ENCODE measurements at regions not wholly inside any gene's neighbourhood (a gene's known extent, or its start where the extent isn't known, plus 50 kb on each side); places are given as distances from the start of the nearest gene placed in this dataset.

DNA sequence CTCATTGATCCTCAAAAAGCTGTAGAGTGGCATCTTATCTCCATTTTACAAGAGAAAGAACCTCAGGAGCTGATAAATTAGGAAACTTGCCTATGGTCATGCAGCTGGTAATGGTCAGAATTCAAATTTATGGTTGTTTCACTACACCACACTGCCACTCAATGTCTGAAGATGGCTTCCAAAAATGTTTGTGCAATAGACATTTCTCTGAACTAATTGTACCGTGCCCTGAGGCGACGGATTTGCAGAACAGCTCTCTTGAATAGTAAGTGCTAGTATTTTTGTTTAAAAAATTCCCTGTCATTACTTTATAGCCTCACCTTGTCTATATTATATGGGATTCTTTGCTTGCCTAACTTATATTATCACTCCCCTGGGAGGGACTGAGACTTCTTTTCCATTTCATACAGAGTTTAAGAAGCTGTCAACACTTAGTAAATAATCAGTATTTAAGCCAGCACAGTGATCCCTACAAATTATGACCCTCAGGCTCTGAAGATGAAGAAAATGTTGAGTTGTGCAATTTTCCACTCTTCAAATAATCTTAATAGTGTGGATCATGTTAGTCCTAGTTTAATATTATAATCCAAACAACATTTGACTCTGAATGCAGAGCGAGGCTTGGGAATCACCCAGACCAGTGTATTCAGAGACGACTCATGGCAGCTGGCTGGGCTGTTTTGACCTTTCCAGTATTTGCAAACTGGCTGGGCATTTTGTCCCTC, 346.6 kb downstream of the PTEN start:
- TF ChIP-seq POLR2AphosphoS5 (IDR thresholded peaks at IDR 0.05; ENCODE audit: low read depth, low read length) (no peak), TAF1 (IDR thresholded peaks at IDR 0.05; ENCODE audit: low read depth, low read length) (no peak), PAX5 (IDR thresholded peaks at IDR 0.05; ENCODE audit: insufficient read depth, low read length, severe bottlenecking) (no peak), POLR2A (IDR thresholded peaks at IDR 0.05; ENCODE audit: low read depth, low read length) (no peak), SPI1 (IDR thresholded peaks at IDR 0.05; ENCODE audit: low read depth, low read length) (no peak), POU2F2 (IDR thresholded peaks at IDR 0.05; ENCODE audit: low read depth, low read length) (no peak)
- FAIRE-seq (no peak), DNase-seq (ENCODE audit: insufficient read length, low spot score) (no peak)

GRCh38 chr10:88211230-88211629, 347.8 kb downstream of the PTEN start:
- DNase-seq (ENCODE audit: insufficient read length, low spot score) = no peak
- TF ChIP-seq PAX5 (IDR thresholded peaks at IDR 0.05; ENCODE audit: insufficient read depth, low read length, severe bottlenecking) (no peak), POLR2A (IDR thresholded peaks at IDR 0.05; ENCODE audit: low read depth, low read length) (no peak), SPI1 (IDR thresholded peaks at IDR 0.05; ENCODE audit: low read depth, low read length) (no peak), POLR2AphosphoS5 (IDR thresholded peaks at IDR 0.05; ENCODE audit: low read depth, low read length) (no peak), POU2F2 (IDR thresholded peaks at IDR 0.05; ENCODE audit: low read depth, low read length) (no peak), TAF1 (IDR thresholded peaks at IDR 0.05; ENCODE audit: low read depth, low read length) (no peak)
- FAIRE-seq = no peak

- no peak for FAIRE-seq
- no peak for TF ChIP-seq POLR2A (IDR thresholded peaks at IDR 0.05; ENCODE audit: low read depth, low read length)
- TF ChIP-seq POU2F2 (IDR thresholded peaks at IDR 0.05; ENCODE audit: low read depth, low read length) = no peak
- TF ChIP-seq SPI1 (IDR thresholded peaks at IDR 0.05; ENCODE audit: low read depth, low read length) = no peak
- DNase-seq (ENCODE audit: insufficient read length, low spot score) = no peak
Measured at GRCh38 chr10:88212069-88212468, 348.6 kb downstream of the PTEN start.

DNA sequence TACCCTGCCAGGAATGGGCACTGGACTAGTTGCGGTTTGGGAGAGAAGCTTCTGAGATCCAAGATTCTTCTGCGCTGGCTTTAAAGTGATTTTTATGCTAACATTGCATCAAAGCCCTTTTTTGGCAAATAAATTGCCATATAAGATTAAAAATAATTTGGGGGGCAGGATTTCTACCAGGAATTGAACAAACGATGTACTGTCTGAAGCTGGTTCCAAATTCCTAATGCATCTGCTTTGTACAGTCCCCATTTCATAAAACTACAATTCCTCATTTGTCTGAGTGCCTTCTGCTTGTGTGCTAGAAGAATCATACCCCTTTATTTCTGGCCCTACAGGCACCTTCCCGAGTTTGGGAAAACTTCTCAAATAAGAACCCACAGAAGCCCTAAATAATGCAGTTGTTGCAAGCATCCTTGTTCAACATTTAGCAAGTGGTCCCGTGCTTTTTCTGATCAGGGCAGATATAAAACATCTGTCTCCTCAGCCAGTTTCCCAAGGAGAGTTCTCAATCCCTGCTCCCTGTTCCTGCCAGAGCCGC, 349.7 kb downstream of the PTEN start:
- DNase-seq (ENCODE audit: insufficient read length, low spot score) = no peak
- TF ChIP-seq TAF1 (IDR thresholded peaks at IDR 0.05; ENCODE audit: low read depth, low read length) = no peak
- no peak for TF ChIP-seq POLR2A (IDR thresholded peaks at IDR 0.05; ENCODE audit: low read depth, low read length)
- no peak for TF ChIP-seq POU2F2 (IDR thresholded peaks at IDR 0.05; ENCODE audit: low read depth, low read length)
- no peak for TF ChIP-seq PAX5 (IDR thresholded peaks at IDR 0.05; ENCODE audit: insufficient read depth, low read length, severe bottlenecking)
- no peak for TF ChIP-seq POLR2AphosphoS5 (IDR thresholded peaks at IDR 0.05; ENCODE audit: low read depth, low read length)
- TF ChIP-seq SPI1 (IDR thresholded peaks at IDR 0.05; ENCODE audit: low read depth, low read length) = no peak
- FAIRE-seq = no peak

DNA sequence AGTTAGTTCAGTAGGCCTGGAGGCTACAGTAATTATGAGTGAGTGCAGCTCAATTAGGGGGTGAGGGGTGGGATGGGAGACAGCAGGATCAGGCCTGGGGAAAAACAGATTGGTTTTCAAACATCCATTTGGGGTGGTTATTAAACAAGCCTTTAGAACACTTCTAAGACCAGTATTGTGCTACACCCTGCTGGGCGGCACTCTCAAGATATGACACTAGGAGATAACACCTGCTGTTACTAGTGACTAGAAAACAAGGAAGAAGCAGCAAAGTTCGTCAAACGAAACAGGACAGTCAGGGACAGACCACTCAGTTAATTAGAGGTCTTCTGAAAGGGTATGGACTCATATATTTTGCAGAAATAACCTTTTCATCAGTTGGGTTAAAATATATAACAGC, 353.6 kb downstream of the PTEN start:
- FAIRE-seq (peak; percentile 92), DNase-seq (ENCODE audit: insufficient read length, low spot score) (no peak)
- no peak for TF ChIP-seq POU2F2 (IDR thresholded peaks at IDR 0.05; ENCODE audit: low read depth, low read length)
- TF ChIP-seq POLR2A (IDR thresholded peaks at IDR 0.05; ENCODE audit: low read depth, low read length) = no peak
- no peak for TF ChIP-seq SPI1 (IDR thresholded peaks at IDR 0.05; ENCODE audit: low read depth, low read length)
- no peak for TF ChIP-seq POLR2AphosphoS5 (IDR thresholded peaks at IDR 0.05; ENCODE audit: low read depth, low read length)
- no peak for TF ChIP-seq TAF1 (IDR thresholded peaks at IDR 0.05; ENCODE audit: low read depth, low read length)
- no peak for TF ChIP-seq PAX5 (IDR thresholded peaks at IDR 0.05; ENCODE audit: insufficient read depth, low read length, severe bottlenecking)

DNA sequence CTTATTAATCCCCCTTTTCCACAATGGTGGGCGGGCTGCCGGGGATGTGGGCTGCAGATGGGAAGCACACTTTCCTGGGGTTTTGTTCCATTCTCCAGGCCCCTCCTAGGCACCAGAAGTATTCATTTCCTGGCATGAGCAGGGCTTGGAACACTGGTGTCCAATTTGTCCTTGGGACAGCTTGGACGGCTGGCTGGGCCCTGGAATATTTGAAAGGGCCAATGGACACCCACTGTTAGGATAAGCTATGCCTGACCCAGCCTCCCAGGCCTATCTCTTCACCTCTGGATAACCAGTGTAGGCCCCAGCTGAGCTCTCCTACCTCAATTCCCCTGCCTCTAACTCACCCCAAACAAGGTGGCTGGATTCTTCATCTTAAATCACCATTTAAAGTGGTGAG, 354.9 kb downstream of the PTEN start:
- DNase-seq (ENCODE audit: insufficient read length, low spot score) = no peak
- TF ChIP-seq SPI1 (IDR thresholded peaks at IDR 0.05; ENCODE audit: low read depth, low read length) (no peak), POU2F2 (IDR thresholded peaks at IDR 0.05; ENCODE audit: low read depth, low read length) (no peak)
- no peak for FAIRE-seq

DNA sequence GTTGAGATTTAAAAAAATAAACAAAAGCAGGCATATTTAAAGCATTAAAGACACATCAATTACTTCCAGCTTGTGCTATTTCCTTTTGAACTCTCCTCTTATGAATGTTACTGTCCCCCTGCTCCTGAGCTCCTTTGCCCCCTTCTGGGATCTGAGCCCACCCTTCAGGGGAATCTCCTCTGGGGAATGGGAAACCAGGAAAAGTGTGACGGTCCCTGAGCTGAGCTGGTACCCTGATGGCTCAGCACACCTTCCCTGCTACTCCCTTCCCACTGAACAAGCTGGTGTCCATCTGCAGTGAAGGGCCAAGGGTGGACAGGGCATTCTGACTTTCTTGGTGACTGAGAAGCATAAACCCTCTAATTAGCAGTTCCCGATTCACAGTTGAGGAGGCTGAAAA, 356.3 kb downstream of the PTEN start:
- no peak for FAIRE-seq
- no peak for DNase-seq (ENCODE audit: insufficient read length, low spot score)
- TF ChIP-seq SPI1 (IDR thresholded peaks at IDR 0.05; ENCODE audit: low read depth, low read length) (no peak), TAF1 (IDR thresholded peaks at IDR 0.05; ENCODE audit: low read depth, low read length) (no peak), POLR2A (IDR thresholded peaks at IDR 0.05; ENCODE audit: low read depth, low read length) (no peak), PAX5 (IDR thresholded peaks at IDR 0.05; ENCODE audit: insufficient read depth, low read length, severe bottlenecking) (no peak), POU2F2 (IDR thresholded peaks at IDR 0.05; ENCODE audit: low read depth, low read length) (no peak), POLR2AphosphoS5 (IDR thresholded peaks at IDR 0.05; ENCODE audit: low read depth, low read length) (no peak)

- DNase-seq (ENCODE audit: insufficient read length, low spot score) = no peak
- no peak for FAIRE-seq
- TF ChIP-seq PAX5 (IDR thresholded peaks at IDR 0.05; ENCODE audit: insufficient read depth, low read length, severe bottlenecking) (no peak), POU2F2 (IDR thresholded peaks at IDR 0.05; ENCODE audit: low read depth, low read length) (no peak), POLR2A (IDR thresholded peaks at IDR 0.05; ENCODE audit: low read depth, low read length) (no peak), POLR2AphosphoS5 (IDR thresholded peaks at IDR 0.05; ENCODE audit: low read depth, low read length) (no peak), SPI1 (IDR thresholded peaks at IDR 0.05; ENCODE audit: low read depth, low read length) (no peak), TAF1 (IDR thresholded peaks at IDR 0.05; ENCODE audit: low read depth, low read length) (no peak)
Measured at GRCh38 chr10:88221010-88221973, 357.9 kb downstream of the PTEN start.

DNA sequence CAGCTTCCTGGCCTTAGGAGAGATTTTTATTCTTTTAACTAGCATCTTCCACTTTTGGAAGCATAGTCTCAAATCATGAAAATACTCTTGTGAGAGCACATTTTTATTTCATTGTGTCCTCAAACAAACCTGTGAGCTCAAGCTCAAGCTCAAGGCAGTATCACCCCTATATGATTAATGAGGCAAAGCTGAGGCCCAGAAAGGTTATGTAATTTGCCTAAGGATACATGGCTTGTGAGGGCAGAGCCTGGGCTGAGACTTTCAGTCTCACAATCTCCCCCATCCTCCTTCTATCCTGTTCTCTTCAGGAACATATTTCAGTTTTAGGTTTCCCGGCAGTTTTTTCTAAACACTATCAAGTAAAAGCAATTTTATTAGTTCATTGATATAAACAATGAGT, 359.5 kb downstream of the PTEN start:
- peak; percentile 50 for FAIRE-seq
- no peak for DNase-seq (ENCODE audit: insufficient read length, low spot score)
- TF ChIP-seq POLR2A (IDR thresholded peaks at IDR 0.05; ENCODE audit: low read depth, low read length) = no peak
- no peak for TF ChIP-seq SPI1 (IDR thresholded peaks at IDR 0.05; ENCODE audit: low read depth, low read length)

Measured in GM12891 (cell line).